OCI-LY7 (cell line): ENCODE measurements at regions not wholly inside any gene's neighbourhood (a gene's known extent, or its start where the extent isn't known, plus 50 kb on each side); places are given as distances from the start of the nearest gene placed in this dataset.
A peak's percentile ranks its signal among the peaks of the same experiment; 100 is the strongest.

ENCODE experiments used
- BruUV-seq: library from RNA; stranded (reverse); fragments of 400-500 nt; replicated peaks from 2 replicates; lab custom pipeline; 2021; lab: Mats Ljungman, UMichigan
- CTCF ChIA-PET: fragments of 300-600 bp; sonication (Branson Sonifier 250); formaldehyde crosslinking; loops from one replicate; lab custom pipeline; 2022; ENCODE audit warnings: antibody characterized with exemption; ENCODE audit not compliant: unreplicated experiment; lab: Charles Lee
- POLR2A ChIA-PET: fragments of 300-600 bp; sonication (Branson Sonifier 250); formaldehyde crosslinking; loops from one replicate; lab custom pipeline; 2022; ENCODE audit warnings: antibody characterized with exemption; lab: Charles Lee
- DNase-seq: peaks from one replicate; pipeline ENCODE4 v3.0.0-alpha.2; 2015; ENCODE audit warnings: low spot score
- H2AFZ ChIP-seq: fragments of 200-600 bp; sonication (generic), shearing (Covaris generic); 2 replicates; pipeline ENCODE4 v1.6.1; 2014; ENCODE audit warnings: mild to moderate bottlenecking, antibody characterized with exemption, low read length, moderate library complexity
- H3K27ac ChIP-seq: fragments of 200-600 bp; sonication (generic); 2 replicates; pipeline ENCODE4 v1.5.1; 2014; ENCODE audit warnings: mixed run types, low read depth, mild to moderate bottlenecking, moderate library complexity, low read length, inconsistent platforms; ENCODE audit not compliant: poor library complexity, severe bottlenecking
- H3K36me3 ChIP-seq: fragments of 200-600 bp; sonication (generic); 2 replicates; pipeline ENCODE4 v1.6.1; 2014; ENCODE audit warnings: mild to moderate bottlenecking, antibody characterized with exemption, low read length, moderate library complexity, mixed read lengths; ENCODE audit not compliant: insufficient read depth
- H3K4me1 ChIP-seq: fragments of 200-600 bp; sonication (generic); 2 replicates; pipeline ENCODE4 v1.5.1; 2014; ENCODE audit warnings: mild to moderate bottlenecking, low read length; ENCODE audit not compliant: insufficient read depth, poor library complexity, severe bottlenecking
- H3K4me2 ChIP-seq: fragments of 200-600 bp; sonication (generic); 2 replicates; pipeline ENCODE4 v1.6.1; 2014; ENCODE audit warnings: mild to moderate bottlenecking, low read length
- H3K4me3 ChIP-seq: fragments of 200-600 bp; sonication (generic); 2 replicates; pipeline ENCODE4 v1.5.1; 2014; ENCODE audit warnings: mild to moderate bottlenecking, low read depth, low read length; ENCODE audit not compliant: poor library complexity, severe bottlenecking
- H3K79me2 ChIP-seq: fragments of 200-600 bp; sonication (generic); 2 replicates; pipeline ENCODE4 v1.6.1; 2016; ENCODE audit warnings: low read depth, mild to moderate bottlenecking, low read length, moderate library complexity, mixed read lengths; ENCODE audit not compliant: insufficient read depth
- H3K9me2 ChIP-seq: fragments of 200-600 bp; sonication (generic); 2 replicates; pipeline ENCODE4 v1.6.1; 2016; ENCODE audit warnings: mild to moderate bottlenecking, low read length, mixed read lengths; ENCODE audit not compliant: insufficient read depth
- H3K9me3 ChIP-seq: fragments of 200-600 bp; sonication (generic); 2 replicates; pipeline ENCODE4 v1.6.1; 2014; ENCODE audit warnings: mild to moderate bottlenecking, mixed run types, low read length, mixed read lengths
- H4K20me1 ChIP-seq: fragments of 200-600 bp; sonication (generic); 2 replicates; pipeline ENCODE4 v1.6.1; 2014; ENCODE audit warnings: mild to moderate bottlenecking, antibody characterized with exemption, low read length, moderate library complexity, mixed read lengths; ENCODE audit not compliant: insufficient read depth
- EZH2phosphoT487 ChIP-seq: fragments of 200-600 bp; sonication (generic); IDR thresholded peaks from 2 replicates; pipeline ENCODE4 v1.6.1; 2018; ENCODE audit warnings: low read depth, borderline replicate concordance, mild to moderate bottlenecking, mixed run types, antibody characterized with exemption, low read length, moderate library complexity, mixed read lengths
- intact Hi-C: fragments of 100-400 bp; cut with micrococcal nuclease; formaldehyde crosslinking; loops from one replicate; pipeline ENCODE4 v1.10.0; 2022; ENCODE audit not compliant: unreplicated experiment
- TF ChIP-seq, protein P1 (sequence below): fragments of 200-600 bp; sonication (generic); conservative IDR thresholded peaks from 2 replicates; pipeline ENCODE4 v1.5.1; 2014; ENCODE audit warnings: mild to moderate bottlenecking, antibody characterized with exemption, low read length, moderate library complexity, mixed read lengths

DNA sequence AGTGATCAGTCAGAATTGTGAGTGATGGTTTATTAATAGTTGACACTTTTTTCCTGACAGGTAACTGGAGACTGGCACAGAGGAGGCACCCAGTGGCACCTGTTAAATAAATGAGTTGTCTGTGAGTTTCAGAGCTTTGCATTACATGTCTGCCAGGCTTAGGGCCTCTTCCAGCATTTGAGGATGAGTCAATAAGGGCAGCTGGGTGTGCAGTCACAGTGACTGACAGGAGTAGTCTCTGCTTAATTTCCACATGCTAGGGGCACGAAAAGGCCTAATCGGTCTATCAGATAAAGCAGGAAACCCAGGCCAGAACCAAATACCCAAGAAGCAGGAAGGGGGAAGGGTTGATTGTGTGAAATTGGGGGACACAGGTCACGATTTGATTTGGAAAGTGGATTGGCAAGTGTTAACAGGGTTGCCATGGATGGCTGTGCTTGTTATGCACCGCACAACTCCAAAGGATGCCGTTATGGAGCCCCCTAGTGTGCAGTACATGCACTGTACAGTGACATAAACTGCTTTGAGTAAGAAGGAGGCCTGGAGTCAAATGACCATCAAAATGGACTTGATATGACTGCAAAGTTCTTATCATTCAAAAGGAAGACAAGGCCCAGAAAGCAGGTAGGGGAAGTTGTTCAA, 111.9 kb upstream of the GGTLC1 start:
- Histone ChIP-seq H3K36me3 (no peaks in the 10 kb centered on the region), H2AFZ (no peak overlapping the region), H3K27ac (no peak overlapping the region), H3K9me3 (no peaks in the 10 kb centered on the region), H3K4me1 (no peaks in the 10 kb centered on the region), H3K79me2 (no peaks in the 10 kb centered on the region), H4K20me1 (no peaks in the 10 kb centered on the region), H3K4me3 (no peak overlapping the region), H3K4me2 (no peak overlapping the region), H3K9me2 (no peaks in the 10 kb centered on the region)
- BruUV-seq = no TSS peak
- CTCF ChIA-PET = no interaction called here
- DNase-seq = peak; percentile 41
- POLR2A ChIA-PET = no interaction called here
- intact Hi-C loops = no loop called here
- TF ChIP-seq EZH2phosphoT487 = no peak
- TF ChIP-seq, protein P1, sequence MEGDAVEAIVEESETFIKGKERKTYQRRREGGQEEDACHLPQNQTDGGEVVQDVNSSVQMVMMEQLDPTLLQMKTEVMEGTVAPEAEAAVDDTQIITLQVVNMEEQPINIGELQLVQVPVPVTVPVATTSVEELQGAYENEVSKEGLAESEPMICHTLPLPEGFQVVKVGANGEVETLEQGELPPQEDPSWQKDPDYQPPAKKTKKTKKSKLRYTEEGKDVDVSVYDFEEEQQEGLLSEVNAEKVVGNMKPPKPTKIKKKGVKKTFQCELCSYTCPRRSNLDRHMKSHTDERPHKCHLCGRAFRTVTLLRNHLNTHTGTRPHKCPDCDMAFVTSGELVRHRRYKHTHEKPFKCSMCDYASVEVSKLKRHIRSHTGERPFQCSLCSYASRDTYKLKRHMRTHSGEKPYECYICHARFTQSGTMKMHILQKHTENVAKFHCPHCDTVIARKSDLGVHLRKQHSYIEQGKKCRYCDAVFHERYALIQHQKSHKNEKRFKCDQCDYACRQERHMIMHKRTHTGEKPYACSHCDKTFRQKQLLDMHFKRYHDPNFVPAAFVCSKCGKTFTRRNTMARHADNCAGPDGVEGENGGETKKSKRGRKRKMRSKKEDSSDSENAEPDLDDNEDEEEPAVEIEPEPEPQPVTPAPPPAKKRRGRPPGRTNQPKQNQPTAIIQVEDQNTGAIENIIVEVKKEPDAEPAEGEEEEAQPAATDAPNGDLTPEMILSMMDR = peak; percentile 79

- no TSS peak for BruUV-seq
- POLR2A ChIA-PET = no interaction called here
- Histone ChIP-seq H3K4me3 (no peak overlapping the region), H3K36me3 (no peaks in the 10 kb centered on the region), H2AFZ (no peak overlapping the region), H3K79me2 (no peaks in the 10 kb centered on the region), H3K9me2 (no peaks in the 10 kb centered on the region), H3K4me2 (no peak overlapping the region), H3K27ac (no peak overlapping the region), H3K4me1 (no peaks in the 10 kb centered on the region), H3K9me3 (no peaks in the 10 kb centered on the region), H4K20me1 (no peaks in the 10 kb centered on the region)
- TF ChIP-seq, protein P1 = no peak
- TF ChIP-seq EZH2phosphoT487 = no peak
- no peak for DNase-seq
- CTCF ChIA-PET = no interaction called here
- intact Hi-C loops = no loop called here
Measured at GRCh38 chr20:24098886-24099285, 110.3 kb upstream of the GGTLC1 start.

- CTCF ChIA-PET = no interaction called here
Measured at GRCh38 chr20:24097506-24098245, 109.1 kb upstream of the GGTLC1 start.

More at GRCh38 chr20:24097506-24098245, 109.1 kb upstream of the GGTLC1 start:
- Histone ChIP-seq H4K20me1 (no peaks in the 10 kb centered on the region), H3K79me2 (no peaks in the 10 kb centered on the region), H3K9me2 (no peaks in the 10 kb centered on the region), H2AFZ (no peak overlapping the region), H3K4me3 (no peak overlapping the region), H3K4me1 (no peaks in the 10 kb centered on the region), H3K4me2 (no peak overlapping the region), H3K36me3 (no peaks in the 10 kb centered on the region), H3K27ac (no peak overlapping the region), H3K9me3 (no peaks in the 10 kb centered on the region)
- DNase-seq = no peak
- intact Hi-C loops = no loop called here
- TF ChIP-seq, protein P1 = no peak
- no peak for TF ChIP-seq EZH2phosphoT487
- POLR2A ChIA-PET = interaction anchor here (0.6 to 0.7 kb wide), 3 partner anchors 24 to 443 kb away, joined by 4 to 5 read pairs (median 4); no protein-coding TSS in a partner anchor
- BruUV-seq = no TSS peak
